ENCODE measurements at regions not wholly inside any gene's neighbourhood (a gene's known extent, or its start where the extent isn't known, plus 50 kb on each side); places are given as distances from the start of the nearest gene placed in this dataset.
"Not testable (repeated sequence)": the region's sequence is repeated elsewhere in the genome, so short reads cannot be mapped to it uniquely, and the experiment has no call there.

GRCh38 chr6:112881828-112882780 is 535.0 kb downstream of the RFPL4B start:
- TF ChIP-seq POLR2A (IDR thresholded peaks at IDR 0.05): no peak
- no peak for TF ChIP-seq CTCF (IDR thresholded peaks at IDR 0.05)
- Histone ChIP-seq H3K4me1 (no peaks in the 10 kb centered on the region), H3K27me3 (no peaks in the 10 kb centered on the region), H3K27ac (no peak overlapping the region), H3K9me3 (no peaks in the 10 kb centered on the region), H3K4me3 (no peak overlapping the region), H3K36me3 (no peaks in the 10 kb centered on the region)
- DNase-seq: no peak

- Histone ChIP-seq H3K27ac (no peak overlapping the region), H3K4me1 (no peaks in the 10 kb centered on the region), H3K27me3 (no peaks in the 10 kb centered on the region), H3K9me3 (no peaks in the 10 kb centered on the region), H3K4me3 (no peak overlapping the region), H3K36me3 (no peaks in the 10 kb centered on the region)
- TF ChIP-seq CTCF (IDR thresholded peaks at IDR 0.05) (no peak), POLR2A (IDR thresholded peaks at IDR 0.05) (no peak)
- DNase-seq: no peak
Observed at GRCh38 chr6:112883095-112883494, 536.0 kb downstream of the RFPL4B start.

GRCh38 chr6:112886415-112886814 is 539.3 kb downstream of the RFPL4B start:
- no peak overlapping the region for H3K4me3 ChIP-seq
- no peaks in the 10 kb centered on the region for H3K9me3 ChIP-seq
- H3K4me1 ChIP-seq: no peaks in the 10 kb centered on the region
- H3K27me3 ChIP-seq: no peaks in the 10 kb centered on the region
- H3K36me3 ChIP-seq: no peaks in the 10 kb centered on the region
- DNase-seq: no peak
- TF ChIP-seq POLR2A (IDR thresholded peaks at IDR 0.05) (no peak), CTCF (IDR thresholded peaks at IDR 0.05) (no peak)
- no peak overlapping the region for H3K27ac ChIP-seq

GRCh38 chr6:112887424-112887823 is 540.3 kb downstream of the RFPL4B start:
- not testable (repeated sequence) for H3K4me3 ChIP-seq, H3K9me3 ChIP-seq, H3K27me3 ChIP-seq, H3K27ac ChIP-seq, H3K36me3 ChIP-seq, DNase-seq, H3K4me1 ChIP-seq

- no peak overlapping the region for H3K27ac ChIP-seq
- TF ChIP-seq POLR2A (IDR thresholded peaks at IDR 0.05): no peak
- no peak for TF ChIP-seq CTCF (IDR thresholded peaks at IDR 0.05)
- no peaks in the 10 kb centered on the region for H3K9me3 ChIP-seq
- no peak overlapping the region for H3K4me3 ChIP-seq
- H3K36me3 ChIP-seq: no peaks in the 10 kb centered on the region
- H3K27me3 ChIP-seq: no peaks in the 10 kb centered on the region
- no peaks in the 10 kb centered on the region for H3K4me1 ChIP-seq
- no peak for DNase-seq
Observed at GRCh38 chr6:112899541-112899940, 552.4 kb downstream of the RFPL4B start.

GRCh38 chr6:112903361-112903760 is 556.2 kb downstream of the RFPL4B start:
- TF ChIP-seq CTCF (IDR thresholded peaks at IDR 0.05): no peak
- H3K36me3 ChIP-seq: no peaks in the 10 kb centered on the region
- H3K9me3 ChIP-seq: no peaks in the 10 kb centered on the region
- no peak overlapping the region for H3K4me3 ChIP-seq
- no peaks in the 10 kb centered on the region for H3K4me1 ChIP-seq
- no peaks in the 10 kb centered on the region for H3K27me3 ChIP-seq
- no peak overlapping the region for H3K27ac ChIP-seq
- no peak for DNase-seq
